ENCODE measurements at regions not wholly inside any gene's neighbourhood (a gene's known extent, or its start where the extent isn't known, plus 50 kb on each side); places are given as distances from the start of the nearest gene placed in this dataset.

DNA sequence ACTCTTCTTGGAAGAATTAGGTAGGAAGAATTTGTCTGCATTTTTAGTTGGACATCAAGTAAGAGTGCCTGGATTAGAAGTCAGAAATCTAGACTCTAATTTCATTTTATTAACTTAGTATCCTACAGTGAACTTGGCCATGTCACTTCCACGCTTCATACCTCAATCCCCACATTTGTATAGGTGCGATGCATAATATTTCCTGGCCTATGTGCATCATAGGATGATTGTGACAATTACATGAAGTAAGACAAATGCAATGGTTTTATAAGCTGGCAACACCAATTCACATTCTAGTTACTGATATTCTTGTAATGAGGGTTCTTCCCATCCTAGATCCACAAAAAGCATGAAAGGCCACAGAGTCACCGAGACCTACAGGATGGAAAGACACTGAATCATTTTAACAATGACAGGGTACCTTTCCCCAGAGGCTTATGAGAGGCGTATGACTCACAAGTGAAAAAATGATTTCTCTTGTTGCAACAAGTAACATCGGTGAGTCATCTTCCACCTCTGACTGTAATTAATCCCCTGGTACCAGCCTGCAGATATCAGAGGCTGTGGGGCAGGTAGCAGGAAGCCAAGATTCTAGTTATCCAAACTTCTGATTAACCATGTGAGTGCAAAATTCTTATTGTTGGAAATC is 56.0 kb upstream of the OR5AK2 start:
- DNase-seq (ENCODE audit: low spot score), result no peak

DNA sequence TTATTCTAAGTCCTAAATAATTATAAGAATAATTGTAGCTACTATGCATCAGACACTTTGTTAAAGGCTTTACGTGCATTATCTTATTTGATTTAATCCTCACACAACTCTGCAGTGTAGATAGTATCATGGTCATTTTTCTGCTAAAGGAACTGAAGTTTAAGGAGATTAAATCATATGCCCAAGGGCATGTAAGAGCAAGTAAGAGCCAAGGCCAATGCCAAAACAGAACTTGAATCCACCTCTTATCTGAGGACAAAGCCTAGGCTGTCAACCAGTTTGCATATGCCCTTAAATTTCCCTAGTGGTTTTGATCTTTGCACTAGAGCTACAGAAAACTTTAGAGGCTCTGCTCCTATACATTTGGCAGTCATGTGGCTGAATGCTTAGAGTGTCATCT is 65.6 kb upstream of the OR5AK2 start:
- DNase-seq (ENCODE audit: low spot score), result no peak

DNA sequence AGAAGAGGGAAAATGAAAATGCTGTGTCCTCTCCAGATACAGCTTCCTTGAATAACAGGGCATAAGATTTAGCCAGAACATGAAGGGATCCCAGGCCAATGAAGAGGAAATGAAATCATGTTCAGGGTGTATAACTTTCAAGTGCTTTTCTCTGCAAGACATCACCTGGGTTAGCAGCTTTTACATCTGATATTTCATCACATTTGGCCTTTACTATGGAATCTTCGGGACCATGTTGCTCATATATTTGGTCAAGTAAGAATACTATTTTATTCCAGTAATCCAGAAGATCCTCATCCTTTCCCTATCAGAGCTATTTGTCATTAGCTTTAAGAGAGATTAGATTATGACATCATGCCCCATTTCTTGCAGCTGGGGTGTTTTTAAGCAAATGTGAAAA is 66.3 kb upstream of the OR5AK2 start:
- DNase-seq (ENCODE audit: low spot score), result no peak

DNA sequence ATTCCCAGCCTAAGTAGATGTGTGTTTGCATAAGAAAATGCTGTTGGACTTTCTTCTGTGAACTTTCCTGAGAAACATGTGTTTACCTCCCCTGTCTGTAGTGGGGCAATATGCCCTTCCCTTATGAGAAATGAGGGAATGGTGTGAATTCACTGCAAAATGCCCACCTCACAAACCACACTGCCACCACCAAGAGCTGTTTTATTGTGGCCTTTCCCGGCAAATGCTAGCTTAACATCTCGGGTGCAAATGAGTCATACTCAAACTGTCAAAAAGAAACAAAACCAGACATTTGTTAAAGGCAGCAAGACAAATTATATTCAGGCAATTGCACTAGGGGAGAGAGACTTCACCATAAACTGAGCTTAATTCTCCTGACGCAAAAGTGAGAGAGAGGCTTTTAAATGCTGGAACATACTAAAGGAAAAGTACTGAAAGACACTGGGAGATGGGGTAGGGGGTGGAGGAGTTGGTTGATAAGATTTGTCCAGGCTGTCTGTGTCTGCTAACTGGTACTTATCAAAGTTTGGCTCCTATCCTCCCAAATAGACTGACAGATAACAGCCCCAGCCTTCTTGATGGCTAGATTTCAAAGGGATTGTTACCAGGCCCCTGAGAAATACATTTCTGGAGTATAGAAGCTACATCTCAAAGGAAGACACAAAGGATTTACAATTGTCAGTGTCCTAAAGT is 70.9 kb upstream of the OR5AK2 start:
- DNase-seq (ENCODE audit: low spot score), result no peak

DNA sequence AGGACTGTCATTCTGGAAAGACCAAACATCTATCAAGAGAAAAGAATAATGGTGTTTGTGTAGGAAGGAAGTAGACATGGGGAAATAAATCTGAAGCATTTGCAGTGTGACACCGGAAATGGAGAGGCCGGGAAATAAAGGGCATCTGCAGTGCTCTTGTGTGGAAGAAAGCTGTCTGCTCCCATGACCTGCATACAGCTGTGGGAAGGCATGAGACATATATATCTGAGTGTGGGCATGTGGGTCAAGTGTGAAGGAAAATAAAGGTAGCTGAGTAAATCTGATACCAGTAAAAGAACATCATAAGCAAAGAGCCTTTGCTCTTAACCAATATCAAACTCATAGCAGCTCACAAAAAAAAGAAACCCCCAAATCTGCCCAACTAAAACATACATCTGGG is 72.1 kb upstream of the OR5AK2 start:
- no peak for DNase-seq (ENCODE audit: low spot score)

DNA sequence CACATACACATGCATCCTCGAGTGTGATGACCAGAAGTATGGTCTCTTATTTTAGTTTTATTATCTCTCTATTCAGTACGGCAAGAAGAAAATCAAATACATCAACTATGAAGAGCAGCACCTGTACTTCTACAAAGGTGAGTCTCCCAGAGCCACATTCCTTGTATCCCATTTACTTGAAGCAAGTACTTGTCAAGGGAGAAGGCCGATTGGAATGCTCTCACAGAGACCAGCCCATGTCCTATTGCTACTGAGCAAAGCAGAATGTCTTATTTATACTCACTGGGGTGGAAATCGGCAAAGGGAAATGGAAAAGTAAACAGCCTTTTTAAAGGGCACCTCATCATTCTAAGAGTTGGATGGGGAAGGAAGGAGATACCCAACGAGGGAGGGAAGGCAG is 72.6 kb upstream of the OR5AK2 start:
- no peak for DNase-seq (ENCODE audit: low spot score)

DNA sequence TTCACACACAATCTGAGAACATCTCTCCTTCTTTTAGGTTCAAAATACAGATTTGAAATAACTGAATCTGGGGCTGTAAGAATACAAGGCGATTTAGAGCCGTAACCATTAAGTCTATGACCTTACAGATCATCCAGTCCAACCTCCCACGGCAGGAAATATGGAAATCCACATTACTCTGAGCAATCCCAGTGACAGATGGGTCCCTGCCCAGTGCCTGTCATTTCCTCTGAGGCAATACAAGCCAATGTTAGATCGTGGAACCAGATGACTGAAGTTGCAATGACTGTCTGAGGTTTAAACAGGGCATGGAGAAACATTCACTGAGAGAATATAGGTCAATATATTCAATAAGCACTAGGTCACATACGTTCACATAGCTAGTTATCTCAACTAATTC is 77.4 kb upstream of the OR5AK2 start:
- no peak for DNase-seq (ENCODE audit: low spot score)

DNA sequence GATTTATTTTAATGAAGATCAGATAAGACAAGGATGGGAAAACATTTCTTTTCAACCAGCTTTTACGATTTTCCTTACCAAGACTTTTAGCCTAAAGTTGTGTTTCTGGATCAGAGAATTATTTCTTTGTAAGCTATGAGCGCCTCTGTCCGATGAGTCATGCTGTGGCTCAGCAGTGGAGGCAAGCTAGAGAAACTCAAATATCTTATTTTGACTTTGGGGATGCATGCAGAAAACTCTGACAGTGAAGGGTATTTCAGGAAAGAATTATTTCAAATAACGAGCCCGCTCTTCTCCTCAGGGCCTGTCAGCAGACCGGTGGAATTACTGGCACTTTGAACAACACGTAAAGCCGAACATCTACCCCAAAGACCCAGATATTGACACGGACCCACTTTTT is 77.9 kb upstream of the OR5AK2 start:
- DNase-seq (ENCODE audit: low spot score), result no peak

DNA sequence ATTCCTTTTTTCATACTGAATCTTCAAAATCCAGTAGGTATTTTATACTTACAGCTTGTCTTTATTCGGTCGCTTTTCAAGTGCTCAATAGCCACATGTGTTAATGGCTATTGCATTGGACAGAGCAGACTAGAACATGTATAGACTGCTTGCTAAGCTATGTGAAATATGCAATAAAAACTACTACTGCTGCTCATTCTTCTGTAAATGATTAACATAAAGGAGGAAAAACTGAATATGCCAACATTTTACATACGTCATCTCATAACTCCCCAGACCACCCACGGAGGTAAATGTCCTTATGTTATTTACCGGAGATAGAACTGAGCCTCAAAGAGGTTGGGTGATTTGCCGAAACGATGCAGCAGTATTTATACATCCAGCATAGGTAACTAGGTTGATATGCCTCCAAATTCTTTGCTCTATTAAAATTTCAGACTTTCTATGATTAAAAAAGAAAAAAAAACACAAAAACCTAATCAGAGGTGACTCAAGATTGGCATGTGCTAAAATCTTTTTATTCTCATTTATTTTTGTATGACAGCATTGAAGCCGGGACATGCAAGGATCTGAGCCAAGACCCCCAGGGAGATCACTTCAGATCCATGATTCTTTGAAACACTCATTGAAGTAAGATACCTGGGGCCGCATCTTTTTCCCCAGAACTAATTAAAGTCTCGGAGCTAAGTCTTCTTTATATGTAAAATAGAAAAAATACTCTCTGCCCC is 78.5 kb upstream of the OR5AK2 start:
- no peak for DNase-seq (ENCODE audit: low spot score)

DNA sequence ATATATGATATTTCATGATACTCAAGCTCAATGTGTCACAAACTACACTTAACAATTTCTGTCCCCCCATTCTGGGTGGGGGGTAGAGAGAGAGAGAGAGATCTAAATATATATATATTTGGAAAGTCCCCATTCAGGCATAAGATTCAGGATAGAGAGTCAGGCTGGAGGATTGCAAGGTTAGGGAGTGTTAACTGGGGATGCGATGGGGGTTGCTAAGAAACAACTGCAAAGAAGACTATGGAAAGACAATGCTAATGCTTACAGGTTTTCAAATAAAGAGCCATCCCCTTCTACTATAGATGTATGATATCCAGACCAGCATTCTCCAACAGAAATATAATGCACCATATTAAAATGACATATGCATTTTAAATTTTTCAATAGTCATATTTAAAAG is 79.2 kb upstream of the OR5AK2 start:
- no peak for DNase-seq (ENCODE audit: low spot score)

DNA sequence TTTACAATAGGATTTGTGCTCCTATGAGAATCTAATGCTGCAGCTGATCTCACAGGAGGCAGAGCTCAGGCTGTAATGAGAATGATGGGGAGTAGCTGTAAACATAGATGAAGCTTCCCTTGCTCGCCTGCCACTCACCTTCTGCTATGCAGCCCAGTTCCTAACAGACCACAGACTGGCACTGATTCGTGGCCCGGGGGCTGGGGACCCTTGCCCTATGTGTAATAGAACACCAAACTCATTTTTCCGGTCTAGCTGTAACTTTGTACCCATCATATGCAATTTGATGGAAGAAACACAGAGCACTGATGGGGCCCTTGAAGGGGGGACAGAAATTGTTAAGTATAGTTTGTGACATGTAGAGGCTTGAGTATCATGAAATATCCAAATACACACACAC is 79.6 kb upstream of the OR5AK2 start:
- no peak for DNase-seq (ENCODE audit: low spot score)

DNA sequence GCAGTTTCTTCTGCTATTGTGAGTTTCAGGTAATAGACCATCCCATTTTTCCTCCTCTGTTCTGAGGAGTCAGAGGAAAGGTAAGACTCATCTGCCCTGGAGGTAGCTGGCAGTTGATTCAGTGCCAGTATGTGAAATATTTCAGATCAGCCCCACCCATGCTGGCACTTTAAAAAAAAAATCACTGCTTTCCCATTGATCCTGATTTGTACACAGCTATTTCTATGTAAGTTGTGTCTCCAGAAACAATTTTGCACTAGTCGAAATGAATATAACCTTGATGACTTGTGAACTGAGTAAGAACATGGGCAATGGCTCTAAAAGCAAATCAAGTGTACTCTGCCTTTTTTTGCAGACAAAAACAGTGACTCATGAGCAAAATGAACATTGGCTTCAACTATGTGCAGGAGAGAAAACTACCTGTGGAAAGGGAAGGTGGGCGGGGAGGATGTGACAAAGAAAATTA is 82.0 kb upstream of the OR5AK2 start:
- no peak for DNase-seq (ENCODE audit: low spot score)

DNA sequence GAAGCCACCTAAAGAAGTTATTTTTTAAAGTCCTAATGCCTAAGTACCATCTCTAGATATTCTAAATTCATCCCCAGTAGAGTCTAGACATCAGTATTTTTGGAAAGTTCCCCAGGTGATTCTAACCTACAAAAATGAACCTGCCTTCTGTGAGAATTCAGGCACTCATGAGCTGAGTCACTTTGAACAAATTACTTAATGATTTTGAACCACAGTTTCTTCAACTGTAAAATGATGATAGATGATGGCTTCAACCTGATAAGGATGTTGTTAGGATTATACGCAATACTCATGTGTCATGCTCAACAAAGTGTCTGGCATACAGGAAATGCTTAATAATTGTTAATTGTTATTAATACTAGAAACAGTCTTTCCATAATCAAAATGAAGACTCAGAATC is 82.8 kb upstream of the OR5AK2 start:
- no peak for DNase-seq (ENCODE audit: low spot score)

DNA sequence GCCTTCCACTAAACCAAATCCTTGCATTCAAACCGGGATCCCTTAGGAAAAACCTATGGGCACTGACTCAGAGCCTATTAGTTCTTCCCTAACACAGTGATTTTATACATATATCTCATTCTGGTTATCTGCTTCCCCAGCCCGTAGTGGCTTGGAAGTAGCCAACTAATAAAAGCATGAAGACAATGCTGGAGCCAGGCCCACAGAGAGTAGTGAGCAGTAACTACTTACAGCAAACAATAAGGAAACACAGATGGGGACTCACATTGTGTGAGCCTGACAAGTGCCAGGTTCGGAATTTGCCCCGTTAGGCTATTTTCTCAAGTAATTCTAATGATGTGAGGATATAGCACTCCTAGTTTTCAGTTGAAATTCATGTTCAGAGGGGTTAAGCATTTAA is 83.3 kb upstream of the OR5AK2 start:
- no peak for DNase-seq (ENCODE audit: low spot score)

DNA sequence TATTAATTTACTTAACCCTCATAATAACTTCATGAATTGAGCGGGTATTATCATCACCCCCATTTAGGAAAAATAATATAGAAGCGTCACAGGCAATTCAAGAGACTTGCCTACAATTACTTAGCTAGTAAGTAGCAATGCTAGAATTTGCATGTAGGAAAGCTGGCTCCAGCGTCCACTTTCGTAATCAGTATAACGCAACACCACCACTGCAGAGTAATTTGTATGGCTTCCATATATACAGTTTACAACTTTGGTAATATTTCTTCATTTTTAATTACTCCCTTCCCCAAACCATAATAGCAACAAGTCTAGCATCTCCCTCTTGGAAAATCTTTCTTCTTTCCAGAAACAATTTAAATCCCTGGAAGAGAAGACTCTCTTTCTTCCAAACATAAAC is 89.9 kb upstream of the OR5AK2 start:
- no peak for DNase-seq (ENCODE audit: low spot score)

DNA sequence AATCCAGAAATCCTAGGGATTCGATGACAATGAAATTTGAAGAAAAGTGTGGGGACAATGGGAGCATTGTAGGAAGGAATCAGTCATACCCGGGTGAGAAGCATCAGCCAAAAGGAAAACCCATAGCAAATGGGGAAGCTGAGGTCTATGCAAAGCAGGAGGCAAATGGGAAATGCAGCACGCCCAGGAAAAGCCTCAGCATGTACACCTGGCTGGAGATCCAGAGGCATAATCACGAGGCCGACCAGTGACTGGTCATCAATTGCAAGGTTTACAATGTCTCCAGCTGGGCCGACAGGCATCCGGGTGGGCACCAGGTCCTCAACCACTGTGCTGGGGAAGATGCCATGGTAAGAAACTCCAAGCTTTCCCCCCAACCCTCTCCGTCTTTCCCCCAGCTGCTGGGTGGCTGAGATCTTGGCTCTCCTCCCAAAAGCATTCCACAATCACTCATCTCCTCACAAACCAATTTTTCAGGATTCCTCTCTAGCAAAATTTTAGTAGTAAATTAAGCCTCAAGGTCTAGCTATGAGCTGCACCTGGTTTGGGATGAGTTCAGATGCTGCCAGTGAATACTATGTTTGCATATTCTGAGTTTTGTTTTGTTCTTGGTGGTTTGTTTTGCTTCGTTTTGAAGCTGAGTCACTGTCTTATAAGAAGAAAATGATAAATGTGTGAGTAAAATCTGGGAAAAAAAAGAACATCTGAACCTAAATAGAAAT is 98.0 kb upstream of the OR5AK2 start:
- DNase-seq (ENCODE audit: low spot score), result no peak

DNA sequence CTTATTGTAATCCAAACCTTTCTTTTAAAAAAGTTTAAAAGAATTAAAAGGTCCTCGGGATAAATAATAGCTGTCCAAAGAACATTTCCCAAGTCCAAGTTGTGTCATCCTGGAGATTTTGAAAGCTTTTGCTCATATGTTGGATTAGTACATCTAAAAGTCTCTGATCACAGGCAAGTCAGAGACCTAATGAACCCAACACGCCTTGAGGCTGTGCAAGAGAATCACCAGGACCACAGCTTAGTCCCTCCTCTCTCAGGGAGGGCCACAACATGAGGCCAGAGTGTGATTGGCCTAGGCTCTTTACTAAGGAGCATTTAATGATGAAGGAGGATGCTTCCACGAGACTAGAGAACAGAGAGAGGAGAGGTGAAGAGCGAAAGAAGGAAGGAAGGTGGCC is 98.7 kb upstream of the OR5AK2 start:
- no peak for DNase-seq (ENCODE audit: low spot score)

DNA sequence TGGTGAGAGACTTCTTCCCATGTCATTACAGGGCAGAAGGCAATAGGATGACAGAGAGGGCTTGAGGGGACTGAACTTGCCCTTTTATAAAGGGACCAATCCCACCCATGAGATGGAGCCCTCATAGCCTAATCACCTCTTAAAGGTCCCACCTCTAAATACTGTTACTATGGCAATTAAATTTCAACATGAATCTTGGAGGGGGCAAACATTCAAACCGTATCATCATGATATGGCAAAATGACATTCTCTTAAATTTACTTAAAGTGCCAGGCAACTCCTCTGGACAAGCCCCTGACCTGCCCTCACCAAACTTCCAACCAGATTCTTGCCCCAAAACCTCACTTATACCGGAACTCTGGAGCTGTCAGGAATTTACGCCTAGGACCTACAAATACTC is 100.8 kb upstream of the OR5AK2 start:
- no peak for DNase-seq (ENCODE audit: low spot score)

DNA sequence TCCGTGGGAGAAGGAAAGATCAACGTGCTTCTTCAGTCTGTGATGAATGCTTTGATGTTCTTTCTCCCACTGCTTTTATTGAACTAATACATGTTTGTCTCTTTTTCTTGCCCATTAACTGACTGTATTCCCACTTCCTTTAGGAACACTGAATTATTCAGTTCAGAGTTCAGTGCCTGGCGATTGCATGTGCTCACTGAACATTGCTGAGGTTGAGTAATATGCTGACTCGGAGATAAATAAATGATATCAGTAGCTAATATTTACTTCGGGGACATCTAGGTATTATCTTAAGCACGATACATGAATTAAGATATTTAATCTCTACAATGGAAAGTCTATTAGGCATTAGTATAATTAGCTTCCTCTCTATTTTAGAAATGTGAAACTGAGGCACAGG is 102.3 kb upstream of the OR5AK2 start:
- DNase-seq (ENCODE audit: low spot score), result no peak

DNA sequence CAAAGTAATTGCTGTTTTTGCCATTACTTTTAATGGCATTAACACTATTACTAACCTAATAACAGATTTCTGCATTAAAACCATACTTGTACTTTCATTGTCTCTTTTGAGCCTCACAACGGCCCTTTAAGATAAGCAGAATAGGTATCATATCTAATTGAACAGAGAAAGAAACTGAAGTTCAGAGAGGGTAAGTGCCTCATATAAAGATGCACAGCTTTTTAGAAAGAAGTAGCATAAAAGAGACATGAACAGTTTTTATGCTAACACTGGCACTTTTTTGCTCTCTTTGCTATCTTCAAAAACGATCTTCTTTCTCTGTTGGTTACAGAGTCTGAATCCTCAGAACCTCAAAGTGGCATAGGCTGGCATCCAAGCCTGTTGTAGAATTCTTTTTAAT is 102.9 kb upstream of the OR5AK2 start:
- no peak for DNase-seq (ENCODE audit: low spot score)

DNA sequence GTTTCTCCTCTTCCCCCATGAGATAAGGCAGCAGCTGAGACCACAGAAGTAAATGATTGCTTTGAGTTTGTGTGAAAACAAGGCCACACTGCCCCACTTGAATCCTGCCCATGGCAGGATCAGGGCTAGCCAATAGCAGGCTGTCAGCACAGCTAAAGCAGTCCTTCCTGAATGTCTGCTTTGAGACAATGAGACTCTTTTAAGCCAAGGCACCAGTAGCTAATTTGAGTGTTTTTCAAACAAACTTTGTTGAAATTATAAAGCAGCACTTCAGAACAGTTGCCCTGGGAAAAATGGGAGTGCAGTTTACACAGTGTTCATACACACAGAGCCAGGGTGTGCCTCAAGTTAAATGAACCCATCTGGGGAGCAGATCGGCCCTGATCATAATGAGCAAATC is 103.5 kb upstream of the OR5AK2 start:
- DNase-seq (ENCODE audit: low spot score), result no peak

DNA sequence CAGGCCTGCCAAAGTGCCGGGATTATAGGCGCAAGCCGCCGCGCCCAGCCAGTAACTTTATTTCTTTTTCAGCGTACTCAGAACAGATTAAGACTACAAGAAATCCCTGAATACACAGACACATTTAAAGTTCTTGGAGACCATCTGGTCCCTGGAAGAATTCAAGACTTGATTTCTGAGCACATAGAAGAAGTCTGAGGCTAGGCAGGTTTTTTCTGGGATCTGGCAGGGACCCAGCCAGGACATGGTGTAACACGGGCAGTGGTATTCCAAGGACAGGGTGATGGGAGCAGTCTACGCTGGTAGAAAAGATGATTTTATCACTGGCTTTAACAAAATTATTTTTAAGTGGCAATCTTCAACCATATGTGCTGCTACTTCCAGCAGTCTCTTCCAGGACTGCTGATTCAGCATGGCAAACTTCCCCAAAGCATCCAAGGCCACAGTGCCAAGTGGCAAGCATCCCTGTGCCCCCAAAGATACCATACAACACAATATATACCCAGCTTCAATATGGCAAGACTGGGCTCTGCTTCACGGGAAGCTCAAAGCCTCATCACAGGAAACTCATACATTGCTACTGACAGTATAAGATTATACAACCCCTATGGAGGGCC is 105.2 kb upstream of the OR5AK2 start:
- DNase-seq (ENCODE audit: low spot score), result no peak
